ENCODE measurements at regions not wholly inside any gene's neighbourhood (a gene's known extent, or its start where the extent isn't known, plus 50 kb on each side); places are given as distances from the start of the nearest gene placed in this dataset.
A peak's percentile ranks its signal among the peaks of the same experiment; 100 is the strongest.

GRCh38 chr22:19625331-19626041, 88.8 kb upstream of the SEPTIN5 start:
- no peak for DNase-seq

GRCh38 chr22:19626042-19626587, 88.2 kb upstream of the SEPTIN5 start:
- no peak for DNase-seq

- DNase-seq, result no peak
Measured at GRCh38 chr22:19626666-19627065, 87.6 kb upstream of the SEPTIN5 start.

- peak; percentile 13 for DNase-seq
Measured at GRCh38 chr22:19628038-19628776, 86.1 kb upstream of the SEPTIN5 start.

GRCh38 chr22:19629331-19629719, 85.0 kb upstream of the SEPTIN5 start:
- DNase-seq, result no peak

GRCh38 chr22:19629720-19630419, 84.4 kb upstream of the SEPTIN5 start:
- DNase-seq, result peak; percentile 91

- DNase-seq, result no peak
Measured at GRCh38 chr22:19630614-19631013, 83.7 kb upstream of the SEPTIN5 start.

GRCh38 chr22:19631899-19632667, 82.2 kb upstream of the SEPTIN5 start:
- DNase-seq, result peak; percentile 74

- DNase-seq, result peak; percentile 53
Measured at GRCh38 chr22:19632668-19633148, 81.6 kb upstream of the SEPTIN5 start.

GRCh38 chr22:19634226-19634975, 79.9 kb upstream of the SEPTIN5 start:
- peak; percentile 41 for DNase-seq

- DNase-seq, result no peak
Measured at GRCh38 chr22:19635644-19636043, 78.7 kb upstream of the SEPTIN5 start.

- peak; percentile 44 for DNase-seq
Measured at GRCh38 chr22:19636696-19637407, 77.5 kb upstream of the SEPTIN5 start.

GRCh38 chr22:19637408-19638281, 76.7 kb upstream of the SEPTIN5 start:
- peak; percentile 49 for DNase-seq

GRCh38 chr22:19638282-19639015, 75.9 kb upstream of the SEPTIN5 start:
- peak; percentile 43 for DNase-seq

- peak; percentile 29 for DNase-seq
Measured at GRCh38 chr22:19639610-19640135, 74.6 kb upstream of the SEPTIN5 start.

GRCh38 chr22:19640306-19640705, 74.0 kb upstream of the SEPTIN5 start:
- DNase-seq, result no peak

- peak; percentile 79 for DNase-seq
Measured at GRCh38 chr22:19641254-19641982, 72.9 kb upstream of the SEPTIN5 start.

GRCh38 chr22:19641983-19642451, 72.3 kb upstream of the SEPTIN5 start:
- DNase-seq, result peak; percentile 43

Measured in islet precursor cell (in vitro differentiated cells).